H1 (cell line): ENCODE measurements at regions not wholly inside any gene's neighbourhood (a gene's known extent, or its start where the extent isn't known, plus 50 kb on each side); places are given as distances from the start of the nearest gene placed in this dataset.

ENCODE experiments used
- CTCF ChIA-PET: fragments of 300-600 bp; sonication (Branson Sonifier 250); formaldehyde crosslinking; loops from one replicate; lab custom pipeline; 2021; ENCODE audit not compliant: partially characterized antibody; lab: Charles Lee
- POLR2A ChIA-PET: fragments of 300-600 bp; sonication (Branson Sonifier 250); formaldehyde crosslinking; loops from one replicate; lab custom pipeline; 2021; ENCODE audit warnings: inconsistent platforms; ENCODE audit not compliant: partially characterized antibody; lab: Charles Lee
- DNase-seq, 2 experiments: peaks; one replicate each; pipeline versions ENCODE4 v3.0.0 to v3.0.0-alpha.2; 2010 to 2022; ENCODE audit warnings: low spot score in 2 of 2, low read depth in 1 of 2, mixed read lengths in 1 of 2
- FAIRE-seq: peaks from 2 replicates; lab custom pipeline; 2011; peaks lifted over from hg19 to GRCh38; lab: Jason Lieb, UNC
- H2AFZ ChIP-seq: 2 replicates; pipeline ENCODE4 v1.8.1; 2012; ENCODE audit warnings: low read length, inconsistent platforms
- H2AK5ac ChIP-seq: 2 replicates; pipeline ENCODE4 v1.6.1; 2013; ENCODE audit warnings: low read depth, low read length
- H2BK120ac ChIP-seq: replicated peaks from 2 replicates; pipeline ENCODE3; 2013; ENCODE audit warnings: low read depth, low read length, inconsistent platforms
- H2BK12ac ChIP-seq: 2 replicates; pipeline ENCODE4 v1.6.1; 2013; ENCODE audit warnings: low read depth, low read length
- H2BK15ac ChIP-seq: 2 replicates; pipeline ENCODE4 v1.6.1; 2013; ENCODE audit warnings: low read length
- H2BK20ac ChIP-seq: 2 replicates; pipeline ENCODE4 v1.6.1; 2013; ENCODE audit warnings: low read length
- H2BK5ac ChIP-seq: 2 replicates; pipeline ENCODE4 v1.6.1; 2013; ENCODE audit warnings: low read depth, low read length
- H3K14ac ChIP-seq: 2 replicates; pipeline ENCODE4 v1.6.1; 2013; ENCODE audit warnings: inconsistent platforms; ENCODE audit not compliant: insufficient read length
- H3K18ac ChIP-seq: 2 replicates; pipeline ENCODE4 v1.6.1; 2013; ENCODE audit warnings: low read length; ENCODE audit errors: extremely low read depth
- H3K23ac ChIP-seq: 2 replicates; pipeline ENCODE4 v1.6.1; 2013; ENCODE audit warnings: inconsistent platforms; ENCODE audit not compliant: insufficient read length
- H3K23me2 ChIP-seq: 2 replicates; pipeline ENCODE4 v1.6.1; 2013; ENCODE audit warnings: low read depth, low read length
- H3K27ac ChIP-seq: 2 replicates; pipeline ENCODE4 v1.6.1; 2011; ENCODE audit warnings: low read depth, low read length, inconsistent platforms
- H3K27me3 ChIP-seq, 4 experiments: replicated peaks in 1 of 4; 1 replicate in 1 of 4; 2 replicates in 3 of 4; pipeline versions ENCODE4 v1.6.1 to v1.8.1; 2011 to 2013; ENCODE audit warnings: low read length in 3 of 4, mild to moderate bottlenecking in 3 of 4, inconsistent platforms in 2 of 4, mixed read lengths in 2 of 4, moderate library complexity in 1 of 4; ENCODE audit not compliant: control insufficient read depth in 3 of 4, insufficient read depth in 3 of 4; ENCODE audit errors: extremely low read depth in 1 of 4
- H3K36me3 ChIP-seq, 4 experiments: 2 replicates each; pipeline versions ENCODE4 v1.6.1 to v1.8.1; 2011 to 2013; ENCODE audit warnings: mild to moderate bottlenecking in 4 of 4, low read length in 3 of 4, moderate library complexity in 2 of 4, control low read depth in 1 of 4, inconsistent platforms in 1 of 4; ENCODE audit not compliant: insufficient read depth in 4 of 4, control insufficient read depth in 2 of 4
- H3K4ac ChIP-seq: replicated peaks from 2 replicates; pipeline ENCODE3; 2013; ENCODE audit warnings: low read length, low read depth, mixed read lengths, inconsistent platforms; ENCODE audit not compliant: insufficient read length
- H3K4me1 ChIP-seq, 4 experiments: replicated peaks in 1 of 4; 1 replicate in 1 of 4; 2 replicates in 3 of 4; pipeline versions ENCODE4 v1.6.1 to v1.8.1; 2011 to 2013; ENCODE audit warnings: low read length in 3 of 4, inconsistent platforms in 2 of 4, mixed read lengths in 1 of 4; ENCODE audit not compliant: insufficient read depth in 4 of 4, control insufficient read depth in 3 of 4
- H3K4me2 ChIP-seq, 2 experiments: 2 replicates each; pipeline versions ENCODE4 v1.6.1 to v1.8.1; 2011 to 2013; ENCODE audit warnings: low read depth in 2 of 2, low read length in 2 of 2, control low read depth in 1 of 2, inconsistent platforms in 1 of 2, mild to moderate bottlenecking in 1 of 2; ENCODE audit not compliant: insufficient read depth in 1 of 2
- H3K4me3 ChIP-seq, 4 experiments: fragments of 200-600, 300-600 bp in 1 of 4; sonication (generic), shearing (Covaris generic), sonication (Bioruptor Twin) in 1 of 4; 2 replicates each; pipeline versions ENCODE4 v1.5.1 to v1.8.1; 2011 to 2016; ENCODE audit warnings: low read length in 4 of 4, low read depth in 3 of 4, control low read depth in 2 of 4, inconsistent platforms in 2 of 4, mild to moderate bottlenecking in 2 of 4, mixed read lengths in 1 of 4, moderate library complexity in 1 of 4; ENCODE audit not compliant: insufficient read depth in 2 of 4; ENCODE audit errors: extremely low read depth in 1 of 4
- H3K56ac ChIP-seq: replicated peaks from 2 replicates; pipeline ENCODE3; 2013; ENCODE audit warnings: low read depth, mild to moderate bottlenecking, mixed read lengths, low read length, inconsistent platforms; ENCODE audit not compliant: insufficient read length
- H3K79me1 ChIP-seq: 2 replicates; pipeline ENCODE4 v1.6.1; 2013; ENCODE audit warnings: low read depth, low read length, control low read depth
- H3K79me2 ChIP-seq, 2 experiments: 2 replicates each; pipeline versions ENCODE4 v1.6.1 to v1.8.1; 2012 to 2013; ENCODE audit warnings: low read length in 2 of 2, mild to moderate bottlenecking in 2 of 2, inconsistent platforms in 1 of 2; ENCODE audit not compliant: insufficient read depth in 2 of 2, control insufficient read depth in 1 of 2
- H3K9ac ChIP-seq, 4 experiments: replicated peaks in 1 of 4; 1 replicate in 1 of 4; 2 replicates in 3 of 4; pipeline versions ENCODE4 v1.6.1 to v1.8.1; 2011 to 2013; ENCODE audit warnings: low read depth in 3 of 4, low read length in 3 of 4, control low read depth in 2 of 4, mild to moderate bottlenecking in 2 of 4, moderate library complexity in 2 of 4, inconsistent platforms in 1 of 4; ENCODE audit errors: extremely low read depth in 1 of 4
- H3K9me3 ChIP-seq, 2 experiments: 2 replicates each; pipeline versions ENCODE4 v1.6.1 to v1.8.1; 2012 to 2013; ENCODE audit warnings: mild to moderate bottlenecking in 2 of 2, moderate library complexity in 2 of 2, control low read depth in 1 of 2, inconsistent platforms in 1 of 2, low read depth in 1 of 2, low read length in 1 of 2, mixed read lengths in 1 of 2; ENCODE audit not compliant: insufficient read depth in 2 of 2
- H4K20me1 ChIP-seq, 2 experiments: replicated peaks in 1 of 2; 2 replicates each; pipeline versions ENCODE3 to v1.8.1; 2011 to 2013; ENCODE audit warnings: inconsistent platforms in 2 of 2, low read length in 2 of 2, mild to moderate bottlenecking in 1 of 2; ENCODE audit not compliant: insufficient read depth in 2 of 2, control insufficient read depth in 1 of 2
- H4K5ac ChIP-seq: 2 replicates; pipeline ENCODE4 v1.6.1; 2013; ENCODE audit warnings: low read length, low read depth, mixed read lengths, inconsistent platforms; ENCODE audit not compliant: insufficient read length
- H4K8ac ChIP-seq: 2 replicates; pipeline ENCODE4 v1.8.0; 2013; ENCODE audit warnings: mild to moderate bottlenecking, moderate library complexity, low read length, inconsistent platforms; ENCODE audit not compliant: insufficient read depth; ENCODE audit errors: extremely low read depth
- H4K91ac ChIP-seq: replicated peaks from 2 replicates; pipeline ENCODE3; 2013; ENCODE audit warnings: low read length, mixed read lengths, inconsistent platforms; ENCODE audit not compliant: insufficient read length
- CHD1 ChIP-seq: IDR thresholded peaks from 2 replicates; pipeline ENCODE4 v1.6.1; 2012; ENCODE audit warnings: low read depth, low read length, improper control_type of control experiment
- KDM4A ChIP-seq: IDR thresholded peaks from one replicate; pipeline ENCODE4 v1.7.1; 2012; ENCODE audit warnings: low read depth, mild to moderate bottlenecking, moderate library complexity, low read length, inconsistent platforms; ENCODE audit not compliant: severe bottlenecking
- NANOG ChIP-seq: IDR thresholded peaks from 2 replicates; pipeline ENCODE4 v1.6.1; 2011; ENCODE audit warnings: low read length, low read depth, mild to moderate bottlenecking, inconsistent platforms; ENCODE audit not compliant: insufficient read depth, poor library complexity, severe bottlenecking
- PHF8 ChIP-seq: fragments of 200-600 bp; sonication (generic); conservative IDR thresholded peaks from 2 replicates; pipeline ENCODE4 v1.7.1; 2012; ENCODE audit warnings: low read depth, mild to moderate bottlenecking, inconsistent platforms, low read length, moderate library complexity
- RNF2 ChIP-seq: fragments of 200-900, 300-1000 bp; sonication (generic); IDR thresholded peaks from 2 replicates; pipeline ENCODE4 v1.7.1; 2016; ENCODE audit warnings: borderline replicate concordance, low read depth, mild to moderate bottlenecking, antibody characterized with exemption, low read length; ENCODE audit not compliant: poor library complexity, severe bottlenecking; ENCODE audit errors: missing control alignments
- SAP30 ChIP-seq: fragments of 300-600 bp; sonication (generic); IDR thresholded peaks from 2 replicates; pipeline ENCODE4 v1.7.1; 2012; ENCODE audit warnings: low read length, moderate library complexity, mild to moderate bottlenecking, inconsistent platforms; ENCODE audit not compliant: insufficient read depth, insufficient replicate concordance
- SP2 ChIP-seq: IDR thresholded peaks from 2 replicates; pipeline ENCODE4 v1.6.1; 2012; ENCODE audit warnings: mild to moderate bottlenecking, low read length, inconsistent platforms
- SRF ChIP-seq: IDR thresholded peaks from 2 replicates; pipeline ENCODE4 v1.6.1; 2011; ENCODE audit warnings: mild to moderate bottlenecking, low read depth, low read length, moderate library complexity
- TCF12 ChIP-seq: IDR thresholded peaks from 2 replicates; pipeline ENCODE4 v1.6.1; 2011; ENCODE audit warnings: low read depth, mild to moderate bottlenecking, low read length
- TEAD4 ChIP-seq: IDR thresholded peaks from 2 replicates; pipeline ENCODE4 v1.6.1; 2012; ENCODE audit warnings: low read depth, low read length, inconsistent platforms, mixed read lengths
- WGBS, 2 experiments: shearing (Covaris generic) in 1 of 2; methylation state at CpG; one replicate each; pipeline versions ENCODE4 v1.1.6 to v1.1.7; 2013 to 2015; ENCODE audit warnings: low lambda C conversion rate in 2 of 2, mixed read lengths in 2 of 2, inconsistent platforms in 1 of 2, low coverage in 1 of 2, missing lambda C conversion rate in 1 of 2; ENCODE audit not compliant: insufficient replicate concordance in 2 of 2, insufficient coverage in 1 of 2, insufficient read length in 1 of 2; ENCODE audit errors: extremely low coverage in 1 of 2, missing lambda C conversion rate in 1 of 2; 5-methylcytosine and 5-hydroxymethylcytosine counted together

DNA sequence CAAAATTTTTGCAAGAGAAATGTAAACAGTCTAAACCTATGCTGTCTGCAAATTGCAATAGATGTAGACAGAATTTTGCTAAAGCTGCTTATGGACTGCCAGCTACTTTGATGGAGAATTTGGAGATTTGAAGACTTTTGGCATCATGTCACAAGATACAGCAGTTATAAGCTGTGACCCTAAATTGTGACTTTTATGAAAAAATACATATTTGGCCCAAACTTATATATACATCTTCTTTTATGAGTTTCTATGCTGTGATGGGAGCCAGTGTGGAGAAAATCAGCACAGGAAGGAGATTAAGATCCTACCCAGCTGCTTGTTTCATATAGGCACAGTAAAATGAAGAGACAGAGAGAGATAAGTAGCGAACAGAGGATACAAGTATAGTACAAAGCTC, 1595.4 kb downstream of the PLA2G4A start:
- Histone ChIP-seq H3K14ac (no peak overlapping the region), H4K91ac (no peak overlapping the region), H2BK15ac (no peak overlapping the region), H3K79me1 (no peaks in the 10 kb centered on the region), H3K18ac (no peak overlapping the region), H3K4me1 (no peaks in the 10 kb centered on the region), H3K56ac (no peak overlapping the region), H2AFZ (no peak overlapping the region), H2AK5ac (no peak overlapping the region), H3K36me3 (no peaks in the 10 kb centered on the region), H3K27me3 (no peaks in the 10 kb centered on the region), H3K4ac (no peak overlapping the region), H3K27ac (no peak overlapping the region), H3K4me3 (no peak overlapping the region), H4K5ac (no peak overlapping the region), H3K23ac (no peak overlapping the region), H4K20me1 (no peaks in the 10 kb centered on the region), H3K23me2 (no peaks in the 10 kb centered on the region), H3K79me2 (no peaks in the 10 kb centered on the region), H2BK120ac (no peak overlapping the region), H3K9ac (no peak overlapping the region), H2BK5ac (no peak overlapping the region), H2BK20ac (no peak overlapping the region), H2BK12ac (no peak overlapping the region), H3K9me3 (no peaks in the 10 kb centered on the region), H3K4me2 (no peak overlapping the region), H4K8ac (no peak overlapping the region)
- DNase-seq, result no peak
- ChIA-PET POLR2A (no interaction called here), CTCF (no interaction called here)
- TF ChIP-seq SP2, result no peak
- TF ChIP-seq PHF8, result no peak
- TF ChIP-seq SAP30, result no peak
- no peak for TF ChIP-seq SRF
- TF ChIP-seq RNF2, result no peak
- no peak for TF ChIP-seq TEAD4
- TF ChIP-seq KDM4A, result no peak
- TF ChIP-seq CHD1, result no peak
- no peak for TF ChIP-seq NANOG
- no peak for TF ChIP-seq TCF12
- 88% methylated on average over 1 of the region's 1 CpG; no CpG with 5 or more reads in 1 of the 2 experiments for WGBS, 2 experiments
- no peak for FAIRE-seq
